ENCODE measurements at regions not wholly inside any gene's neighbourhood (a gene's known extent, or its start where the extent isn't known, plus 50 kb on each side); places are given as distances from the start of the nearest gene placed in this dataset.

GRCh38 chr12:66919466-66919865 lies 240.6 kb upstream of the GRIP1 start:
- no peak for DNase-seq

GRCh38 chr12:66920205-66920604 lies 241.3 kb upstream of the GRIP1 start:
- no peak for DNase-seq

- DNase-seq: no peak
Observed at GRCh38 chr12:66921151-66921550, 242.3 kb upstream of the GRIP1 start.

GRCh38 chr12:66925083-66925482 lies 246.2 kb upstream of the GRIP1 start:
- no peak for DNase-seq

GRCh38 chr12:66929121-66929520 lies 250.2 kb upstream of the GRIP1 start:
- DNase-seq: no peak

GRCh38 chr12:66931091-66931490 lies 252.2 kb upstream of the GRIP1 start:
- no peak for DNase-seq

- no peak for DNase-seq
Observed at GRCh38 chr12:66932126-66932525, 253.2 kb upstream of the GRIP1 start.

- DNase-seq: no peak
Observed at GRCh38 chr12:66934302-66935062, 255.6 kb upstream of the GRIP1 start.

GRCh38 chr12:66941150-66941549 lies 262.3 kb upstream of the GRIP1 start:
- DNase-seq: no peak

GRCh38 chr12:66942741-66943465 lies 264.0 kb upstream of the GRIP1 start:
- DNase-seq: no peak

- DNase-seq: no peak
Observed at GRCh38 chr12:66944365-66944764, 265.5 kb upstream of the GRIP1 start.

- no peak for DNase-seq
Observed at GRCh38 chr12:66945189-66945817, 266.4 kb upstream of the GRIP1 start.

GRCh38 chr12:66947119-66947518 lies 268.2 kb upstream of the GRIP1 start:
- no peak for DNase-seq

GRCh38 chr12:66952668-66953067 lies 273.8 kb upstream of the GRIP1 start:
- no peak for DNase-seq

- DNase-seq: no peak
Observed at GRCh38 chr12:66956300-66956699, 277.4 kb upstream of the GRIP1 start.

- no peak for DNase-seq
Observed at GRCh38 chr12:66959276-66959675, 280.4 kb upstream of the GRIP1 start.

- no peak for DNase-seq
Observed at GRCh38 chr12:66960006-66960405, 281.1 kb upstream of the GRIP1 start.

GRCh38 chr12:66960704-66961690 lies 282.1 kb upstream of the GRIP1 start:
- DNase-seq: no peak

GRCh38 chr12:66962290-66962689 lies 283.4 kb upstream of the GRIP1 start:
- DNase-seq: no peak

GRCh38 chr12:66963901-66964300 lies 285.0 kb upstream of the GRIP1 start:
- DNase-seq: no peak

- DNase-seq: peak; percentile 33
Observed at GRCh38 chr12:66964629-66965028, 285.8 kb upstream of the GRIP1 start.

- no peak for DNase-seq
Observed at GRCh38 chr12:66965621-66966020, 286.7 kb upstream of the GRIP1 start.

GRCh38 chr12:66971816-66972215 lies 292.9 kb upstream of the GRIP1 start:
- no peak for DNase-seq

Measured in CD4-positive, alpha-beta T cell treated with Interleukin-6 for 4 hours (primary cell).